ENCODE measurements at regions not wholly inside any gene's neighbourhood (a gene's known extent, or its start where the extent isn't known, plus 50 kb on each side); places are given as distances from the start of the nearest gene placed in this dataset.

- Histone ChIP-seq H4K20me1 (ENCODE audit: control insufficient read depth, extremely low read depth, insufficient read depth, low read length) (no peaks in the 10 kb centered on the region), H3K27ac (ENCODE audit: insufficient read depth, low read length) (no peak overlapping the region), H3K36me3 (ENCODE audit: control insufficient read depth, insufficient read depth, low read length) (no peaks in the 10 kb centered on the region), H3K27me3 (ENCODE audit: control insufficient read depth, insufficient read depth, low read length) (no peaks in the 10 kb centered on the region), H2AFZ (ENCODE audit: low read length) (no peak overlapping the region), H3K79me2 (ENCODE audit: control insufficient read depth, insufficient read depth, low read length) (no peaks in the 10 kb centered on the region), H3K9ac (ENCODE audit: insufficient read depth, low read length) (no peak overlapping the region), H3K4me2 (ENCODE audit: extremely low read depth, insufficient read depth, low read length) (no peak overlapping the region), H3K4me3 (replicated peaks in 1 of 4; ENCODE audit: control extremely low read depth in 1 of 4, insufficient read depth in 1 of 4, low read depth in 3 of 4, low read length in 4 of 4) (no peak overlapping the region), H3K9me3 (ENCODE audit: control insufficient read depth, insufficient read depth, low read depth, low read length) (no peaks in the 10 kb centered on the region), H3K4me1 (ENCODE audit: control insufficient read depth, extremely low read depth, insufficient read depth, low read length) (no peaks in the 10 kb centered on the region)
- no peak for TF ChIP-seq CTCF (conservative IDR thresholded peaks at IDR 0.05 in 1 of 2, IDR thresholded peaks at IDR 0.05 in 1 of 2; ENCODE audit: low read depth in 1 of 2, low read length in 2 of 2)
- TF ChIP-seq EZH2 (IDR thresholded peaks at IDR 0.05; ENCODE audit: low read length, missing control alignments), result no peak
- DNase-seq (ENCODE audit: low read depth in 2 of 2), result no peak
Observed at GRCh38 chr14:65957631-65958205, 528.5 kb upstream of the CCDC196 start.

DNA sequence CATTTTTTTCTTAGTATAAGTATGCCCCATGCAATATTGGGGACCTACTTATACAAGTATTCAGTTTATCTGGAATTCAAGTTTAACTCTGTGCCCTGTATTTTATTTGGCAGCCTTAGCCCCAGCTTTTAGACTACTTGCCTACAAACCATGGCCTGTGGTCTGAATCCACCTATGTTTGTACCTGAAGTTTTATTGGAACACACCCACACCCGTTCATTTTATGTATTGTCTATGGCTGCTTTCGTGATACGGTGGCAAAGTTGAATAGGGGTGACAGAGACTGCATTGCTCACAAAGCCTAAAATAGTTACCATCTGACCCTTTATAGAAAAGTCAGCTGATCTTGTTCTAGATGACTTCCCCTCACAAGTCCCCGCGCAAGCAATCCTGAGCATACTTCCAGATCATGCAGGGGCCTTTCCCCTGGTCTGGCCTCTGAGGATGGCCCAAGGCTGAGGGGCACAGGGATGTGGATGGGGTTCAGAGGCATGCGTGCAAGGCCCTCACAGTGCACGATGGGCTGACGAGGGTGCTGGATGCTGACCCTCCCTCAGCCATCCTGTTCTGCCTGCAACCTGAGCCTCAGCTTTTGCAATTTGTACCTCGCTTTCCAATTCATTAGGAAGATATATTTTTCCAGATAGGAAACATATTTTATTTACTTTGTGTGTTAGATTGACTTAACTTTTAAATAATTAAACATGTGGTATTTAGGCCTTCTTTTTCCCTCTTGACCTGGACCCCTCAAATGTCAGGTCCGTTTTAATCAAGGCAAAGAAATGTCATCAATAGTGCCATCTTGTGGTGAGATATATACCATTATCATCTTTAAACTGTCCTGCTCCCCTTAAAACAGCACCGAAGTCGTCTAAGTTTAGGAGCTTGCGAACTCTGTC is 527.3 kb upstream of the CCDC196 start:
- H3K36me3 ChIP-seq (ENCODE audit: control insufficient read depth, insufficient read depth, low read length), result no peaks in the 10 kb centered on the region
- H3K27ac ChIP-seq (ENCODE audit: insufficient read depth, low read length), result no peak overlapping the region
- H3K79me2 ChIP-seq (ENCODE audit: control insufficient read depth, insufficient read depth, low read length), result no peaks in the 10 kb centered on the region
- H3K4me2 ChIP-seq (ENCODE audit: extremely low read depth, insufficient read depth, low read length), result no peak overlapping the region
- no peaks in the 10 kb centered on the region for H3K27me3 ChIP-seq (ENCODE audit: control insufficient read depth, insufficient read depth, low read length)
- H3K9me3 ChIP-seq (ENCODE audit: control insufficient read depth, insufficient read depth, low read depth, low read length), result no peaks in the 10 kb centered on the region
- H4K20me1 ChIP-seq (ENCODE audit: control insufficient read depth, extremely low read depth, insufficient read depth, low read length), result no peaks in the 10 kb centered on the region
- no peak overlapping the region for H2AFZ ChIP-seq (ENCODE audit: low read length)
- DNase-seq (ENCODE audit: low read depth in 2 of 2), result peak; percentile 17 to 44
- no peak overlapping the region for H3K4me3 ChIP-seq (replicated peaks in 1 of 4; ENCODE audit: control extremely low read depth in 1 of 4, insufficient read depth in 1 of 4, low read depth in 3 of 4, low read length in 4 of 4)
- no peak overlapping the region for H3K9ac ChIP-seq (ENCODE audit: insufficient read depth, low read length)
- TF ChIP-seq CTCF (conservative IDR thresholded peaks at IDR 0.05 in 1 of 2, IDR thresholded peaks at IDR 0.05 in 1 of 2; ENCODE audit: low read depth in 1 of 2, low read length in 2 of 2) (peak in 1 of 2 donors; percentile 22), EZH2 (IDR thresholded peaks at IDR 0.05; ENCODE audit: low read length, missing control alignments) (no peak)
- H3K4me1 ChIP-seq (ENCODE audit: control insufficient read depth, extremely low read depth, insufficient read depth, low read length), result no peaks in the 10 kb centered on the region

GRCh38 chr14:65959563-65960024 is 526.6 kb upstream of the CCDC196 start:
- no peak for TF ChIP-seq CTCF (conservative IDR thresholded peaks at IDR 0.05 in 1 of 2, IDR thresholded peaks at IDR 0.05 in 1 of 2; ENCODE audit: low read depth in 1 of 2, low read length in 2 of 2)
- TF ChIP-seq EZH2 (IDR thresholded peaks at IDR 0.05; ENCODE audit: low read length, missing control alignments), result no peak
- no peak for DNase-seq (ENCODE audit: low read depth in 2 of 2)
- no peaks in the 10 kb centered on the region for H3K4me1 ChIP-seq (ENCODE audit: control insufficient read depth, extremely low read depth, insufficient read depth, low read length)

More at GRCh38 chr14:65959563-65960024, 526.6 kb upstream of the CCDC196 start:
- H3K9ac ChIP-seq (ENCODE audit: insufficient read depth, low read length), result no peak overlapping the region
- H3K36me3 ChIP-seq (ENCODE audit: control insufficient read depth, insufficient read depth, low read length), result no peaks in the 10 kb centered on the region
- H3K27me3 ChIP-seq (ENCODE audit: control insufficient read depth, insufficient read depth, low read length), result no peaks in the 10 kb centered on the region
- no peak overlapping the region for H2AFZ ChIP-seq (ENCODE audit: low read length)
- H3K4me3 ChIP-seq (replicated peaks in 1 of 4; ENCODE audit: control extremely low read depth in 1 of 4, insufficient read depth in 1 of 4, low read depth in 3 of 4, low read length in 4 of 4), result no peak overlapping the region
- no peak overlapping the region for H3K27ac ChIP-seq (ENCODE audit: insufficient read depth, low read length)
- H3K4me2 ChIP-seq (ENCODE audit: extremely low read depth, insufficient read depth, low read length), result no peak overlapping the region
- no peaks in the 10 kb centered on the region for H4K20me1 ChIP-seq (ENCODE audit: control insufficient read depth, extremely low read depth, insufficient read depth, low read length)
- H3K9me3 ChIP-seq (ENCODE audit: control insufficient read depth, insufficient read depth, low read depth, low read length), result no peaks in the 10 kb centered on the region
- no peaks in the 10 kb centered on the region for H3K79me2 ChIP-seq (ENCODE audit: control insufficient read depth, insufficient read depth, low read length)

Measured in fibroblast of lung (primary cell).